Activated T-cell treated with anti-CD3 and anti-CD28 coated beads, Interleukin-2, amount 50 U/mL, for 24 hours (primary cell): ENCODE measurements at regions not wholly inside any gene's neighbourhood (a gene's known extent, or its start where the extent isn't known, plus 50 kb on each side); places are given as distances from the start of the nearest gene placed in this dataset.
"Not testable (repeated sequence)": the region's sequence is repeated elsewhere in the genome, so short reads cannot be mapped to it uniquely, and the experiment has no call there.

Experiments used
- DNase-seq: peaks from one replicate; pipeline ENCODE4 v3.0.0-alpha.2; 2020
- H3K27ac Mint-ChIP-seq: 2 replicates; pipeline ENCODE4 v1.8.0; 2020; ENCODE audit warnings: mild to moderate bottlenecking, mixed read lengths
- H3K27me3 Mint-ChIP-seq: 2 replicates; pipeline ENCODE4 v1.8.0; 2020; ENCODE audit warnings: mixed read lengths
- H3K36me3 Mint-ChIP-seq: 2 replicates; pipeline ENCODE4 v1.8.0; 2020; ENCODE audit warnings: low read depth, mixed read lengths
- H3K4me1 Mint-ChIP-seq: 2 replicates; pipeline ENCODE4 v1.8.0; 2020; ENCODE audit warnings: low read depth, mixed read lengths
- H3K4me3 Mint-ChIP-seq: 2 replicates; pipeline ENCODE4 v1.8.0; 2020; ENCODE audit warnings: mild to moderate bottlenecking, moderate library complexity, mixed read lengths
- H3K9me3 Mint-ChIP-seq: 2 replicates; pipeline ENCODE4 v1.8.0; 2020; ENCODE audit warnings: mixed read lengths

DNA sequence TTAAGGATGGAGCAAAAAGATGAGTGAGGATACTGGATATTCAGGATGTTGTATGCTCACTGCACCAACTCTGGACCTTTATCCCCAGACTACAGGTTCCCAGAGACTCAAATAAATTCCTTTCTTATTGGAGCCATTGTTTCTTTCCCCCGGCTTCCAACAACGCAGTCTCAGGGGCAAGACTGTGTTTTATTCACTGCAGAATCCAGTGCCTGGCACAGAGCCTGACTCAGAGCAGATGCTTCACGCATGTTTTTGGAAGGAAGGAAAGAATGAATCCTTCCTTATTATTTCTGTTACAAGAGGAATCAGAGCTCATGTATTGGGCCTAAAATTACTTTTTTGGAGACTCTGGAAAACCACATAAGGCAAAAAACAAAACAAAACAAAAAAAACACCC lies 96.0 kb upstream of the VGLL4 start:
- Mint-ChIP-seq H3K4me3 (no peak overlapping the region), H3K9me3 (no peaks in the 10 kb centered on the region), H3K27ac (no peak overlapping the region), H3K27me3 (no peaks in the 10 kb centered on the region), H3K4me1 (no peaks in the 10 kb centered on the region), H3K36me3 (no peaks in the 10 kb centered on the region)
- no peak for DNase-seq

DNA sequence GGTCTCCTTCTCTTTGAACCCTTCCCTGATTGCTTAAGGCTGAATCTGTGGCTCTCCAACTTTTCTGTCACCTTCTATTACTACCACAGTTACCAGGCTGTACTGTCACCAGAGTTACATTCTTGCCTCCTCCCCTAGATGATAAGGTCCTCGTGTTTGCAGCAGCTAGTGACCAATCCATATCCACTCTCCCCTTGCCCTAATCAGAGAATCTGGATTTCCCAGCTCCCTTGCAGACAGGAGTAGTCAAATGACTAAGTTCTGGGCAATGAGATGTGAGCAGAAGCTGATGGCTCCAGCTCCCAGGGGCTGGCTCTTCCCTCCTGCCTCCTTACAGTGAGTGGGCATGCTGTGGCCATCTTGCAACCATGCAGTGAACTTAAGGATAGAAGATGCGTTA lies 95.4 kb upstream of the VGLL4 start:
- Mint-ChIP-seq H3K36me3 (no peaks in the 10 kb centered on the region), H3K4me3 (no peak overlapping the region), H3K27ac (no peak overlapping the region), H3K4me1 (no peaks in the 10 kb centered on the region), H3K9me3 (no peaks in the 10 kb centered on the region), H3K27me3 (no peaks in the 10 kb centered on the region)
- DNase-seq, result no peak

DNA sequence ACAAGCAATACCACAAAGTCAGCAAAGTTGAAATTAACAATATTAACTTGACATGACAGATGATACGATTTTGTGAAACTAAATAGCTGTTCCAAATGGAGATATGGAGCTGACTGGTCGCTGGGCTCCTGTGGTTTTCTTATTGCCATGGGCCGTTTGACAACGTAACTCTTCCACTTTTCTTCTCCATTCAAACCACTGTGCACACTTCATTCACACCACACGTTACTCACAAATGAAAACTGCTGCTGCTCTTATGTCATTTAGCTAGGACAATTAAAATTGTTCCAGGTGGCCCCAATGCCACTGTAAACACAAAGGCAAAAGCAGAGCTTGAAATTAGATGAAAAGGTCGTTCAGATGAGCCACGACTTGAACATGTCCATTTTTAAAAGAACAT lies 94.0 kb upstream of the VGLL4 start:
- H3K4me1 Mint-ChIP-seq, result no peaks in the 10 kb centered on the region
- no peak overlapping the region for H3K27ac Mint-ChIP-seq
- no peak for DNase-seq
- no peak overlapping the region for H3K4me3 Mint-ChIP-seq
- no peaks in the 10 kb centered on the region for H3K36me3 Mint-ChIP-seq
- H3K27me3 Mint-ChIP-seq, result no peaks in the 10 kb centered on the region
- no peaks in the 10 kb centered on the region for H3K9me3 Mint-ChIP-seq

DNA sequence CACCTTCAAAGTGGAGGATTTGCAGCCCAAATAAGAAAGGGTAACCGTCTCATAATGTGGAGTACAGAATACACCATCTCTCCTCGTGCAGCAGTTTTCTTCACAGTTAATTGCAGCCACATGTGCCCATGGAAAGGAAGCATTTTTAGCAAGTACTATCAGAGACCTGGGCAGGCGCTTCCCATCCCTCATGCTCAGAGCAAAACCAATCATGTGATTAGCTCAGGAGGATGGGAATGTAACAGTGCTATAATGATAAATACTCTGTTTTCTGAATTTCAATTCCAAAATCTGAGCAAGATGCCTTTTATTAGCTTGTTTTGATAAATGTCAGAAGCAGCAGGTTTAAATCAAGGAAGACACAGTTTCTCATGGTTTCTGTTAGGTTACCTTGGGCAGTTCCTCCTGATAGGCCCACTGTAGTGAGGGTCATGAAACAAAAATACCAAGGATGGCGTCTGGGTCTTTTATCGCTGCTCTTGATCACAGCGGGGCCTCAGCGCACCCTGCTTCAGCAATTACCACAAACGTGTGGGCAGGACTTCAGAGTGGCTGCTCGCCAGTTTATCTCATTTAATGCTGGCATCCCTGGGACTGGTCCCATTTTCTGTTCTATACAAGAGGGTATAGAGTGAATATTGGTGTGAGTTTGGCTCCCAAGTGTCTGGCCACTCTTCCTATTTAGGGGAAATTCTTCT lies 92.6 kb upstream of the VGLL4 start:
- Mint-ChIP-seq H3K27ac (no peak overlapping the region), H3K9me3 (no peaks in the 10 kb centered on the region), H3K4me3 (no peak overlapping the region)

DNA sequence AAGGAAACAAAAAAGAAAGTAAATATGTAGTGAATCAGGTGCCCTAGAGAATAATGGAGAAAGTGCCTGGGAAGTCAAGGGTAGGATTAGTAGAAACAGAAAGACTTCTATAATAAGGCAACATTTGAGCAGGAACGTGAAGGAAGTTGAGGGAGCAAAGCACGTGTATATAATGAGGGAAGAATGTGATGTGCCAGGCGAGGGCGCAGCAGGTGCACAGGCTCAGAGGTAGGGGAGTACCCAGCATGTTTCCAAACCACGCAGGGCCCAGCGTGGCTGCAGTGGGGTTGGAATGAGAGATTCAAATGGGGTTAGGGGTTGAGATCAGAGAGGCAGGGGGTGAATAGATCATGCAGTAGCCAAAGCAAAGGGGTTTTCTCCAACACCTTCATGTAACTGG lies 91.9 kb upstream of the VGLL4 start:
- Mint-ChIP-seq H3K4me3 (no peak overlapping the region), H3K36me3 (no peaks in the 10 kb centered on the region), H3K9me3 (no peaks in the 10 kb centered on the region), H3K4me1 (no peaks in the 10 kb centered on the region), H3K27ac (no peak overlapping the region), H3K27me3 (peaks cover 2% of the 10 kb centered on the region)
- DNase-seq, result no peak

More for the DNA sequence above, 92.6 kb upstream of the VGLL4 start:
- Mint-ChIP-seq H3K4me1 (no peaks in the 10 kb centered on the region), H3K36me3 (no peaks in the 10 kb centered on the region), H3K27me3 (no peaks in the 10 kb centered on the region)
- no peak for DNase-seq

DNA sequence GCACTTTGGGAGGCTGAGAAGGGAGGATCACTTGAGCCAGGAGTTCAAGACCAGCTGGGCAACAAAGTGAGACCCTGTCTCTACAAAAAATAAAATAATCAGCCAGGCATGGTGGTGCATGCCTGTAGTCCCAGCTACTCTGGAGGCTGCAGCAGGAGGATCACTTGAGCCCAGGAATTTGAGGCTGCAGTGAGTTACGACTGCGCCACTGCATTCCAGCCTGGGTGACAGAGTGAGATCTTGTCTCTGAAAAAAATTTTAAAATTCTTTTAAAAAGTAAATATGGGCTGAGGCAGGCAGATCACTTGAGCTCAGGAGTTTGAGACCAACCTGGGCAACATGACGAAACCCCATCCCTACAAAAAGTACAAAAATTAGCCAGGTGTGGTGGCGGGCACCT lies 91.4 kb upstream of the VGLL4 start:
- not testable (repeated sequence) for H3K4me3 Mint-ChIP-seq, H3K27me3 Mint-ChIP-seq, H3K9me3 Mint-ChIP-seq, H3K27ac Mint-ChIP-seq, DNase-seq, H3K36me3 Mint-ChIP-seq, H3K4me1 Mint-ChIP-seq

DNA sequence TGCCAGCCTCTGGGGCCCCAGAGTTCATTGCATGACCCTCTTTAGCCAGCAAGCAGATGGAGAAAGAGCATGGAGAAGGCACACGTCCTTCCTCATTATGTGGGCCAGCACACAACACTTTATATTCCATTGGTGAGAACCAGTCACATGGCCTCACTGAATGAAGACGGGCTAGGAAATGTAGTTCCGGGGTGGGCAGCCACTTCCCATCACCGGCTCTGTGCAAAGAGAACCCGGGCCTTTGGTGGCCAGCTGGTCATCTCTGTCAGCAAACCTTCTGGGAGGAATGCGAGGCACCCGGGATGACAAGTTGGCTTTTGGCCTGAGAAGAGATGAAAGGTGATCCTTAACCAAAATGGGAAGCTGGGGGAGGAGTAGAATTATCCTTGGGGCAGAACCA lies 90.2 kb upstream of the VGLL4 start:
- H3K27me3 Mint-ChIP-seq, result peaks cover 6% of the 10 kb centered on the region
- H3K4me1 Mint-ChIP-seq, result no peaks in the 10 kb centered on the region
- H3K4me3 Mint-ChIP-seq, result no peak overlapping the region
- DNase-seq, result no peak
- H3K9me3 Mint-ChIP-seq, result no peaks in the 10 kb centered on the region
- no peak overlapping the region for H3K27ac Mint-ChIP-seq
- H3K36me3 Mint-ChIP-seq, result no peaks in the 10 kb centered on the region

DNA sequence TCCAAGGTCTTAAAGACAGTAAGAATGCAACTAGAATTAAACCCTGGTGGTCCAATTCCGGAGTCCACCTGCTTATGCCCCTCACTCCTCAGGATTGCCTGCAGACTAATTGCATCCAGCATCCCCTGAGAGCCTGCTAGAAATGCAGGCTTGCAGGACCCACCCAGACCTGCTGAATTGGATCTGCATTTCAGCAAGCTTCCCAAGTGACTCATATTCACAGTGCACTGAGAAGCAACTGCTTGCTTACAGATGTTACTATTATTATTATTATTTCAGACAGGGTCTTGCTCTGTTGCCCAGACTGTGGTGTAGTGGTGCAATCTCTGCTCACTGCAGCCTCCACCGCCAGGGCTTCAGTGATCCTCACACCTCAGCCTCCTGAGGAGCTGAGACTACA lies 83.5 kb upstream of the VGLL4 start:
- DNase-seq, result no peak
- Mint-ChIP-seq H3K4me3 (no peak overlapping the region), H3K4me1 (peaks cover 4% of the 10 kb centered on the region), H3K36me3 (no peaks in the 10 kb centered on the region), H3K27ac (no peak overlapping the region), H3K27me3 (peaks cover 21% of the 10 kb centered on the region), H3K9me3 (no peaks in the 10 kb centered on the region)

DNA sequence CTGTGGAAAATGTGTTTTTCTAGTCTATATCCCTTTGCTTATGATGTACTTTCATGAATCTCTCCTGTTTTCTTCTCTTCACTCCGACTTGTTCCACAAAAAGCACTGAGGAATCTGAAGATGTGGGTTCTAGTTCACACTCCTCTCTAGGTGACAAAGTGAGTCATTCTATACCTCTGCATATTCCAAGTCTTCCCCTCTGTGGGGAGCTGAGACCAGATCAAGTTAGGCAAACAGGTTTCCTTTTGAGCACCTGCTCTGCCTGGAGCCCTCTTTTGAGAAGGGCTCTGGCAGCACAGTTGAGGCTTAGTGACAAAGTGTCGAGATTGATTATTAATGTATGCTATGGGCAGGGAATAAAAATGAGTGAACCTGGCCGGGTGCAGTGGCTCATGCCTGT lies 82.4 kb upstream of the VGLL4 start:
- Mint-ChIP-seq H3K27me3 (peaks cover 29% of the 10 kb centered on the region), H3K4me1 (peaks cover 5% of the 10 kb centered on the region), H3K27ac (no peak overlapping the region), H3K4me3 (no peak overlapping the region), H3K36me3 (no peaks in the 10 kb centered on the region), H3K9me3 (no peaks in the 10 kb centered on the region)
- no peak for DNase-seq

DNA sequence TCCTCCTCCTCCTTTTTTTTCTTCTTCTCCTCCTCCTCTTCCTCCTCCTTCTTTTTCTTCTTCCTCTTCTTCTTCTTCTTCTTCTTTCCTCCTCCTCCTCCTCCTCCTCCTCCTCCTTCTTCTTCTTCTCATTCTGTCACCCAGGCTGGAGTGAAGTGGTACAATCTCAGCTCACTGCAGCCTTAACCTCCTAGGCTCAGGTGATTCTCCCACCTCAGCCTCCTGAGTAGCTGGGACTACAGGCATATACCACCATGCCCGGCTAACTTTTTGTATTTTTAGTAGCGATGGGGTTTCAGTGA lies 81.6 kb upstream of the VGLL4 start:
- not testable (repeated sequence) for H3K4me3 Mint-ChIP-seq, H3K36me3 Mint-ChIP-seq, H3K9me3 Mint-ChIP-seq, H3K27ac Mint-ChIP-seq, DNase-seq
- H3K27me3 Mint-ChIP-seq, result peaks cover 35% of the 10 kb centered on the region
- peaks cover 13% of the 10 kb centered on the region for H3K4me1 Mint-ChIP-seq

DNA sequence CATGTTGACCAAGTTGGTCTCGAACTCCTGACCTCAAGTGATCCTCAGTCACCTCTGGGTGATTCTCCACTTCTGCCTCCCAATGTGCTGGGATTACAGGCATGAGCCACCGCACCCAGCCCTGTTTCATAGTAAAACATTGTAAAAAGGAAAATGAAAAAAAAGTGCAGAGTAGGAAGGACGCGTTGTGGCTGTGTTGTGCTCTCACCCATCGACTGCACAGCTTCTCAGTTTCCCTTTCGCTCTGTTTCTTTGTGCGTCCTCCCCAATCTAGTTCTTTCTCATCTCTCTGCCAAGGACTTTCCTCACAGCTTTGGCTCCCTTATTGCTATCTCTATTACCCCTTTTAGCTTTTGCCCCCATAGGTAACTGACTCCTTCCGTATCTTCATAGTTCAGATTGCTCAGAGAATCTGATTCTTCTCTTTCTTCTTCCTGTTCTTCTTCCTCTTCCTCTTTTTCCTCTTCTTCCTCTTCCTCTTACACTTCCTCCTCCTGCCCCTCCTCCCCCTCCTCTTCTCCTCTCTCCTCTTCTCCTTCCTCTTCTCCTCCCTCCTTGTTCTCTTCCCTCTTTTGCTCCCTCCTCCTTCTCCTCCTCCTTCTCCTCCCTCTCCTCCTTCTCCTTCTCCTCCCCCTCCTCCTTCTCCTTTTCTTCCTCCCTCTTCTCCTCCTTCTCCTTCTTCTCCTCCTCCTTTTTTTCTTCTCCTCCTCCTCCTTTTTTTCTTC lies 81.1 kb upstream of the VGLL4 start:
- H3K27me3 Mint-ChIP-seq, result peaks cover 34% of the 10 kb centered on the region
- no peak overlapping the region for H3K27ac Mint-ChIP-seq
- H3K9me3 Mint-ChIP-seq, result no peaks in the 10 kb centered on the region
- peaks cover 13% of the 10 kb centered on the region for H3K4me1 Mint-ChIP-seq
- no peak for DNase-seq
- H3K4me3 Mint-ChIP-seq, result peak overlapping the region; percentile 49
- peaks cover 4% of the 10 kb centered on the region for H3K36me3 Mint-ChIP-seq

DNA sequence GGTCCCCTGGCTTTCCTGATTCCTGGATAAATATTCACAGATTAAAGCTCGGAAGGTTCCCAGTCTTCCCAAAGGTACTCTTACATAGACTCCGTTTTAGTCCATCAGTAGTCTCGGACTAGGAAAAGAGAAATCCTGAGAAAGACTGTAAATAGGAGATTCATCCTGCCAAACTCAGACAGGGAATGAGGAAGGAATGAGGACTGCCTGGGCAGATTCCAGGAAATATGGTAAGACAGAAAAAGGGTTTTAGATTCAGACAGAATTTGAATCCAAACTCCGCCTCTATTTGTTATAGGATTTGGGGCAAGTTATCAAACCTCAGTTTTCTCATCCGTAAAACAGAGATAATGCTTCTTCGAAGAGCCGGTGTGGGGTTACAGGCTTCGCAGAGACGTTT lies 77.8 kb upstream of the VGLL4 start:
- Mint-ChIP-seq H3K27ac (no peak overlapping the region), H3K4me3 (peak overlapping the region; percentile 82), H3K4me1 (peaks cover 31% of the 10 kb centered on the region), H3K36me3 (peaks cover 8% of the 10 kb centered on the region), H3K9me3 (no peaks in the 10 kb centered on the region), H3K27me3 (peaks cover 32% of the 10 kb centered on the region)
- no peak for DNase-seq

DNA sequence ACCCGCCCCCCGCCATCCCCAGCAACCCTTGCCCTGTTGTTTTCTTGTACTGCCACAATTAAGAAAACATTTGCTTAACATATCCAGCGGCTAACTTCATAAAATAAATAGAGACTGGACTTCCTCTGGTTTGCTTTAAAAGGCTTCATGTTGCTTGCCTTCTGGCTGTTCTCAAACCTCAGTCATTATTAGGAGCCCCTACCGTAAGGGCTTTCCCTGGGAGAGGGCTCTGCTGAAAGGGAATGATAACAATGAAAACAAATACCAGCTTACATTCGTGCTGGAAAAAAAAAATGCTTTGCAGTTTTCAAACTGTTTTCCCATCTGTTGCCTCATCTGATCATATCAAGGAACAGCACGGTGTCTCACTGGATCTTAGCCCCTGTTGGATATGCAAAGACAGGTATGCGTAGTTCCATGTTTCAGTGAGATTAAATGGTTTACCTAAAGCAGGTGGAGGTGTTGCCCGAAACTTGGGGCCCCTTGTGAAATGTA lies 77.2 kb upstream of the VGLL4 start:
- DNase-seq, result no peak
- Mint-ChIP-seq H3K27ac (no peak overlapping the region), H3K27me3 (peaks cover 29% of the 10 kb centered on the region), H3K4me3 (peak overlapping the region; percentile 82), H3K36me3 (peaks cover 8% of the 10 kb centered on the region), H3K9me3 (no peaks in the 10 kb centered on the region), H3K4me1 (peaks cover 31% of the 10 kb centered on the region)

DNA sequence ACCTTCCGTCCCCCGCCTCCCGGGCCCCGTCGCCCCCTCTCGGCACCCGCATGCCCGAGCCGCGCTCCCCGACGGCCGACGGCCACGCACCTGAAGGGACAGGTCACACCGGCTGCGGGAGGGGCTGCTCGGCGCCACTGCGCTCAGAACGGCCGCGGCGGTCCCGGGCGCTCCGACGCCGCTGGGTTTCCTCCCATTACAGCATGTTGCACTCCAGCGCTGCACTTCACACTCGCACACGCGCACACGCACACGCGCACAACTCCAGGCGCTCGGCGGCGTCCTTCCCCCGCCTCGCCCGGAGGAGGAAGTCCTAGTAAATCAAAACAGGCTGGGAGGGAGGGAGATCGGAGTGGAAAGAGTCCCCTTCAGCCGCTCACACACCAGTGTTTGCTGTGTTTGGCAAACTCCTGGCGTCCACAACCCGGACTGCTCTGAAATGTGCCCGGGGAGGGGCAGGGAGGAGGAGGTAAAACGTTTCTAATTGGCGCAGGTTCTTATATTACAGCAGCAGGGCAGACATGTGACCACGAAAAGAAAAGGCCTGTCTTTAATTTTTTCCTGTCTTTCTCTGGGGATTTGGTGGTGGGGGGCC lies 76.7 kb upstream of the VGLL4 start:
- peaks cover 8% of the 10 kb centered on the region for H3K36me3 Mint-ChIP-seq

More for the DNA sequence above, 76.7 kb upstream of the VGLL4 start:
- peak; percentile 73 for DNase-seq
- Mint-ChIP-seq H3K27me3 (peaks cover 23% of the 10 kb centered on the region), H3K4me3 (peak overlapping the region; percentile 82), H3K27ac (peak overlapping the region; percentile 74), H3K4me1 (peaks cover 31% of the 10 kb centered on the region), H3K9me3 (no peaks in the 10 kb centered on the region)
